Stimulated activated CD4-positive, alpha-beta T cell treated with anti-CD3 and anti-CD28 coated beads, Interleukin-1b, Interleukin-23, amount 100 ng/mL, for 4 hours (primary cell): ENCODE measurements at regions not wholly inside any gene's neighbourhood (a gene's known extent, or its start where the extent isn't known, plus 50 kb on each side); places are given as distances from the start of the nearest gene placed in this dataset.

ENCODE experiments used
- DNase-seq, 2 donors: peaks; one replicate each; pipeline ENCODE4 v3.0.0-alpha.2; 2020; ENCODE audit warnings: low read depth in 2 of 2

DNA sequence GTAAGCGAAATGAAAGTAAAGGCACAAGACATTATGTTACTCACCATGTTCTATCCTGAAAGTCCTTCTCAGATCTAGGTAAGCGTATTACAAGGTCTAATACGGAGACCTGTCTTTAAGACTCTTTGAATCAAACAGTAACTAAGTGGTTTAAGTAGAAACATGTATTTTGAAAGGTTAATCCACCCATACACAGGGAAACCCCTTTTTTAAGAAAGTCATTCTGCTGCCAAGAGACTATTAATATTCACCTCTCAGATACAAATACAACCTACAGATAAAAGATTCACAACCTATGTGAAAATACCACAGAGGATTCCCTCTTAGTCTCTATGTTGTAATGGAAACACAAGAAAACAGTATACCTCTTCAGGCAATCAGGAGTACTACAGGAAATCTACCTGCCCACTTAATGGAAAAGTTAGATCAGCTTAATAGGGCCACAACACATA is 63.2 kb upstream of the TNIP3 start:
- no peak for DNase-seq

DNA sequence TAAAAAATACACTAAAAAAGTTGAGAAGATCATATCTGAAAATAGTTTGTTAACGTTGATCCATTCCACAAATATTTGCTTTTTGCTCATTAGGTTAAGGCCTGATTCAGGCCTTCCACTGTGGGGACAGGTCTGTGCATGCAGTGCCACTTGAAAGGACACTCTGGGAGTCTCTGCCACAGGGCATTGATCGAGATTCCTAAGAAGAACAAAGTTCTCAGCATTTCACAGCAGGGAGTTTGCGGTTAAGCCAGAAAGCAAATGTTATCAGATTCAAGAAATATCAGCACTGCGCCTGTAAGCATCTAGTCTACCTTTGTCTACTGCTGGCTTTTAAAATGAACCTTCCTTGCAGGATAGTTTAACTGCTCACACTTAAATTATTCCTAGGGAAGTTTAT is 62.2 kb upstream of the TNIP3 start:
- no peak for DNase-seq

DNA sequence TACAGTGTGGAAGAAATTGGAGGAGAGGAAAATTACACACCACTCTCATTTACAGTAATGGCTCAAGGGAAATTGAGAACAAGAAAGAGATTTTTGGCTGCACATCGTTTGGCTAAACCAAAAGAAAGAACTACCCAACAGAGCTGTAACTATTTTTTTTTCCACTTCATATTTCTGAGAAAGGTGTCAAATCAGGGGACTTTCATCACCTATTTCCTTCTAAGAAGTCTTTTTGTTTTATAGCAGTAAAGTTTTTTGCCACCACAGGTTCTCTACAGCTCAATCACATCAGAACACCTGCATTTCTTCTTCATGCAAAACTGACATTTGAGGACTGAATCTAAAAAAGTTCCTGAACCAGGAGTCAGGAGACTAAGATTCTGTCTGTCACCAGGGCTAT is 57.5 kb upstream of the TNIP3 start:
- no peak for DNase-seq

DNA sequence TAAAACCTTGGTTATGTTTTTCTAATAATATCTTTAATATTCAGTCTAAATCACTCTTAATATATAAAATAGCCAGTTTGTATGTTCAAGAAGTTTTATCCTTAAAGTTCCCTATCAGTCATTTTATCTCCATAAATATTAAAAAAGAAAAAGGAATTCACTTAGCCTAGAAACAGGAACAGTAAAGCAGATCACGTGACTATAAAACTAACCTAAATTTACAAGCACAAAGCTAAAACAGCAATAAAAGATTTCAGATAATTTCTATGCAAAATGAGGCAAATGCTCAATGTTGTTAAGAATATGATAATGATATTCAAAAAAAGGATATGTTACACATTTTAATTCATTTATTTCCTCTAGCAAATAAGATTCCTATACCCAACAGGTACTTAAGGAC is 57.1 kb upstream of the TNIP3 start:
- DNase-seq, result no peak

DNA sequence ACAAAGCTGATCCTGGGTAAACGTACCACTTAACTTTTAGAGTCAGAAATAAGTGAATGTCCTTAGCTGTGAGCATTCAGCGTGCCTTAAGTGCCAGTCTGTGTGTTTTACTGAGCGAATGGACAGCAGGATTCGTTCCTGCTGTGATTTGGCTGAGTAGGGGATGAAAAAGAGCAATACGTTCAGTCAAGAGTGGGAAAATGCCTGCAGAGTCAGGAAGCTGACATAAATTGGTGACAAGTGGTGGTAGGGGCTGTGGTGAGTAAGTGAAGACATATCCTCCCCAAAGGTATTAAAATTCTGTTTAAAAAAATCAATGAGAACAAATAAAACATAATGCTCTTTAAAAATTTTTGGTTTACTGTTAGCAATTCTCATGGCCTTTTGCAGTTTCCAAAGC is 56.6 kb upstream of the TNIP3 start:
- no peak for DNase-seq

DNA sequence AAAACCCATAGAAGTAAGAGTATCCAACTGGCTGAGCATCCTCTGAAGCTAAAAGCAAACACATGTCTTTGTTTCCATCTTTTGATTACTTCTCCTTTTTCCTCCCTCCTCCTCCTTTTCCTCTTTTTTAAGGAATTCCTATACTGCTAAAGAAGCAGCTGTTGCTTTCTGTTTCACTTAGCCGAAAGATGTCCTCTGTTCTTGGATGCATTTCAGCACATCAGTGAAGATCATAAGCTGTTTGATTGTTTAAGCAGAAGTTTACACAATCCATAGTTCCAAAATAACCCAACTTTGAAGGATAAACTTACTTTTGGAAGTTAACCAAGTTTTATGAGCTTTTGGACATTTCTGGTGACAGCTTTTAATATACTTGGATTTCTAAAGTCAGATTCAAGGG is 55.1 kb upstream of the TNIP3 start:
- DNase-seq, result no peak

DNA sequence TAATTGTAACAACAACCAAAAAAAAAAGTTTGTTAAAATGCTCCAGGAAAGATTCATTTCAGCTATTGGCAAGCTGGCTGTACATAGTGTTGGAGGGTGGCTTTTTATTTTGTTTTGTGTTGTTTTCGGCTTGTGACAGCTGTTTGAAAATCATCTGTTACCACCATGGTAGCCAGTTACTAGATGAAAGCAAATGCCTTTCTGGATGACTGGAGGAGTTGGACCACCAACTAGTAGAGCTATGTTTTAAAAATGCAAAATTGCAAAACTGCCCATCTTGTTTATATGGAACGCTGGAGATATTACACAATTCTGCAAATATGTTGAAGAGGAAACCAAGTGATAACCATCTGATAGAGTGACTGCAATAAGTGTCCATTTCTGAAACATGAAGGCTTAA is 53.2 kb upstream of the TNIP3 start:
- no peak for DNase-seq

DNA sequence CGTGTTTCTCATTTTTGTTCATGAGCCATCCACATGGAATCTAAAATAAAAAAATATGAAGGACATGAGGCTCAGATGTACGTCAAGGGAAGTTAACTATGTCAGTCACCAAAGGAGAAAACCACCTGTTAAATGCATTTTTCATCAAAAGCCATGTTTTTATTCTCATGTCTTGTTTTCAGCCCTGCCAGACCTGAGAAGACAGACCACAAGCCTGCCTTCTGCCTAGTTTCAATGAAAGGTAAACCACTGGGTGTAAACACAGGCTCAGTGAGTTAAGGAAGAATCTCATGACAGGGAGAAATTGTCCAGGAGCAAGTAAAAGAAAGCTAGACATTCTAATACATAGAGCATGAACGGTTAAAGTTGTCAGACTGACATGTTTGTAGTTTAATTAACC is 52.3 kb upstream of the TNIP3 start:
- DNase-seq, result no peak

DNA sequence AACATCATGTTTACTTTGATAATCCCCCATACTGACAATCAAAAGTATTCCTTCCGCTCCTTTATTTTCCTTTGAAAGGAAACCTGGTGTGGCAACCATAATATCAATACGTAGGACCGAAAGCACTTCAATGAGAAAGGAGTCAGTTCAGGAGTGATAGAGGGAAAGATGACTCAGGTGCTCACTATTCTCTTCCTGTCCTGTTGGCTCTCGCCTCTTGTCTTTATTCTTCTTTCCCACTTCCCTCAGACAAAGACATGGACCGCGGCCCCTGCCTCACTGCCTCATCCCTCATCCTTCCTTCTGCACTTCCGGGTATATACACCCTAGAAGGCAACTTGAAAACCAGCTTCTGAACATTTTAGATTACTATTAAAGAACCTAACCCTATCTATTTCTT is 49.8 kb upstream of the TNIP3 start:
- DNase-seq, result no peak
